Liver (tissue), 2 donors: ENCODE measurements at regions not wholly inside any gene's neighbourhood (a gene's known extent, or its start where the extent isn't known, plus 50 kb on each side); places are given as distances from the start of the nearest gene placed in this dataset.

Source experiments
- CTCF ChIP-seq: fragments of 150-350 bp; IDR thresholded peaks from 2 replicates; pipeline ENCODE4 v1.5.1; 2017; ENCODE audit warnings: improper control_type of control experiment, low read depth, low read length; ENCODE audit not compliant: missing input control
- YY1 ChIP-seq: IDR thresholded peaks from 2 replicates; pipeline ENCODE4 v1.6.1; 2016; ENCODE audit warnings: antibody characterized with exemption, mild to moderate bottlenecking
- donor health status: healthy.

- no peak for TF ChIP-seq YY1
- TF ChIP-seq CTCF, result no peak
Measured at GRCh38 chr11:104817973-104818372, 80.3 kb downstream of the CASP12 start.
